ENCODE measurements at regions not wholly inside any gene's neighbourhood (a gene's known extent, or its start where the extent isn't known, plus 50 kb on each side); places are given as distances from the start of the nearest gene placed in this dataset.

- no peaks in the 10 kb centered on the region for H3K9me3 Mint-ChIP-seq (ENCODE audit: insufficient read depth)
- DNase-seq (no peak), ATAC-seq (ENCODE audit: low read depth) (no peak)
- no peaks in the 10 kb centered on the region for H3K27me3 Mint-ChIP-seq
- Histone ChIP-seq H3K4me1 (ENCODE audit: control insufficient read depth in 2 of 2, insufficient read depth in 2 of 2, low read length in 2 of 2) (peaks cover 9 to 21% of the 10 kb centered on the region in 2 donors), H3K36me3 (replicated peaks in 1 of 2; ENCODE audit: control extremely low read depth in 1 of 2, control insufficient read depth in 1 of 2, extremely low read depth in 1 of 2, insufficient read depth in 2 of 2, low read length in 1 of 2) (peaks cover 0 to 52% of the 10 kb centered on the region in 2 experiments), H3K27ac (ENCODE audit: low read length in 2 of 2) (no peak overlapping the region), H3K27me3 (replicated peaks in 1 of 4; ENCODE audit: control extremely low read depth in 1 of 4, control insufficient read depth in 3 of 4, insufficient read depth in 4 of 4, low read length in 3 of 4) (no peaks in the 10 kb centered on the region), H3K4me3 (ENCODE audit: control extremely low read depth in 1 of 5, extremely low read depth in 1 of 5, insufficient read depth in 1 of 5, low read depth in 2 of 5, low read length in 4 of 5) (no peak overlapping the region), H3K4me2 (replicated peaks; ENCODE audit: low read depth, low read length, poor library complexity, severe bottlenecking) (no peak overlapping the region), H3K9ac (ENCODE audit: low read length) (no peak overlapping the region), H2AFZ (ENCODE audit: insufficient read depth, low read depth, low read length, poor library complexity, severe bottlenecking) (no peak overlapping the region), H3K79me2 (ENCODE audit: control insufficient read depth, insufficient read depth, low read length) (peaks cover 69% of the 10 kb centered on the region), H3K9me3 (ENCODE audit: control extremely low read depth in 1 of 3, control insufficient read depth in 2 of 3, insufficient read depth in 1 of 3, low read length in 2 of 3) (no peaks in the 10 kb centered on the region), H4K20me1 (ENCODE audit: control insufficient read depth, insufficient read depth, low read length, poor library complexity, severe bottlenecking) (peaks cover 39% of the 10 kb centered on the region)
- no peak overlapping the region for H3K4me3 Mint-ChIP-seq
- TF ChIP-seq CTCF (IDR thresholded peaks at IDR 0.05), result no peak
- TF ChIP-seq EZH2 (IDR thresholded peaks at IDR 0.05; ENCODE audit: borderline replicate concordance, insufficient read depth, low read depth, low read length, poor library complexity, severe bottlenecking), result no peak
- ChIA-PET POLR2A (interaction anchor here (1.4 kb wide), 1 partner anchor 145 kb away, joined by 8 read pairs; no protein-coding TSS in a partner anchor), CTCF (interaction anchor here (1.2 to 5.5 kb wide), 10 partner anchors 14 to 161 kb away, joined by 3 to 191 read pairs (median 6); no protein-coding TSS in a partner anchor)
- 92% methylated on average over 2 of the region's 4 CpGs for WGBS (ENCODE audit: insufficient coverage)
- no peak overlapping the region for H3K27ac Mint-ChIP-seq
- intact Hi-C loops (cut with micrococcal nuclease), result no loop called here
- peaks cover 45% of the 10 kb centered on the region for H3K4me1 Mint-ChIP-seq
Observed at GRCh38 chr2:16612490-16612889, 53.1 kb downstream of the CYRIA start.

GRCh38 chr2:16609786-16610185, 55.8 kb downstream of the CYRIA start:
- no peak overlapping the region for H3K4me3 Mint-ChIP-seq
- intact Hi-C loops (cut with micrococcal nuclease), result loop anchor here (1.0 to 2.0 kb wide), 3 partner anchors 13 to 148 kb away; no protein-coding TSS in a partner anchor
- Histone ChIP-seq H3K9ac (ENCODE audit: low read length) (no peak overlapping the region), H3K9me3 (ENCODE audit: control extremely low read depth in 1 of 3, control insufficient read depth in 2 of 3, insufficient read depth in 1 of 3, low read length in 2 of 3) (no peaks in the 10 kb centered on the region), H3K4me2 (replicated peaks; ENCODE audit: low read depth, low read length, poor library complexity, severe bottlenecking) (no peak overlapping the region), H3K36me3 (replicated peaks in 1 of 2; ENCODE audit: control extremely low read depth in 1 of 2, control insufficient read depth in 1 of 2, extremely low read depth in 1 of 2, insufficient read depth in 2 of 2, low read length in 1 of 2) (peaks cover 0 to 39% of the 10 kb centered on the region in 2 experiments), H4K20me1 (ENCODE audit: control insufficient read depth, insufficient read depth, low read length, poor library complexity, severe bottlenecking) (peaks cover 44% of the 10 kb centered on the region), H3K4me1 (ENCODE audit: control insufficient read depth in 2 of 2, insufficient read depth in 2 of 2, low read length in 2 of 2) (peaks cover 4 to 13% of the 10 kb centered on the region in 2 donors), H3K27ac (ENCODE audit: low read length in 2 of 2) (no peak overlapping the region), H3K79me2 (ENCODE audit: control insufficient read depth, insufficient read depth, low read length) (peaks cover 68% of the 10 kb centered on the region), H3K27me3 (replicated peaks in 1 of 4; ENCODE audit: control extremely low read depth in 1 of 4, control insufficient read depth in 3 of 4, insufficient read depth in 4 of 4, low read length in 3 of 4) (no peaks in the 10 kb centered on the region), H3K4me3 (ENCODE audit: control extremely low read depth in 1 of 5, extremely low read depth in 1 of 5, insufficient read depth in 1 of 5, low read depth in 2 of 5, low read length in 4 of 5) (no peak overlapping the region), H2AFZ (ENCODE audit: insufficient read depth, low read depth, low read length, poor library complexity, severe bottlenecking) (no peak overlapping the region)
- ChIA-PET CTCF (interaction anchor here (1.1 to 2.1 kb wide), 16 partner anchors 9 to 968 kb away, joined by 3 to 51 read pairs (median 5); no protein-coding TSS in a partner anchor), POLR2A (no interaction called here)
- 88% methylated on average over 2 of the region's 3 CpGs for WGBS (ENCODE audit: insufficient coverage)
- H3K9me3 Mint-ChIP-seq (ENCODE audit: insufficient read depth), result no peaks in the 10 kb centered on the region
- H3K27ac Mint-ChIP-seq, result no peak overlapping the region
- no peaks in the 10 kb centered on the region for H3K27me3 Mint-ChIP-seq
- H3K4me1 Mint-ChIP-seq, result peaks cover 33% of the 10 kb centered on the region
- TF ChIP-seq EZH2 (IDR thresholded peaks at IDR 0.05; ENCODE audit: borderline replicate concordance, insufficient read depth, low read depth, low read length, poor library complexity, severe bottlenecking), result no peak
- no peak for TF ChIP-seq CTCF (IDR thresholded peaks at IDR 0.05)
- DNase-seq, result no peak
- ATAC-seq (ENCODE audit: low read depth), result no peak

Data from B cell (primary cell).